SK-MEL-5 (cell line): ENCODE measurements at regions not wholly inside any gene's neighbourhood (a gene's known extent, or its start where the extent isn't known, plus 50 kb on each side); places are given as distances from the start of the nearest gene placed in this dataset.
"Not testable (repeated sequence)": the region's sequence is repeated elsewhere in the genome, so short reads cannot be mapped to it uniquely, and the experiment has no call there.

ENCODE experiments used
- DNase-seq: peaks from one replicate; pipeline ENCODE4 v3.0.0-alpha.2; 2016; ENCODE audit warnings: low read depth, low spot score
- in situ Hi-C: cut with HindIII; loops from 2 replicates; pipeline ENCODE4 v1.10.0; 2016; ENCODE audit warnings: low sequenced_read_pairs, high pct_unique_total_duplicates, low pct_unique_long_range_greater_than_20kb

DNA sequence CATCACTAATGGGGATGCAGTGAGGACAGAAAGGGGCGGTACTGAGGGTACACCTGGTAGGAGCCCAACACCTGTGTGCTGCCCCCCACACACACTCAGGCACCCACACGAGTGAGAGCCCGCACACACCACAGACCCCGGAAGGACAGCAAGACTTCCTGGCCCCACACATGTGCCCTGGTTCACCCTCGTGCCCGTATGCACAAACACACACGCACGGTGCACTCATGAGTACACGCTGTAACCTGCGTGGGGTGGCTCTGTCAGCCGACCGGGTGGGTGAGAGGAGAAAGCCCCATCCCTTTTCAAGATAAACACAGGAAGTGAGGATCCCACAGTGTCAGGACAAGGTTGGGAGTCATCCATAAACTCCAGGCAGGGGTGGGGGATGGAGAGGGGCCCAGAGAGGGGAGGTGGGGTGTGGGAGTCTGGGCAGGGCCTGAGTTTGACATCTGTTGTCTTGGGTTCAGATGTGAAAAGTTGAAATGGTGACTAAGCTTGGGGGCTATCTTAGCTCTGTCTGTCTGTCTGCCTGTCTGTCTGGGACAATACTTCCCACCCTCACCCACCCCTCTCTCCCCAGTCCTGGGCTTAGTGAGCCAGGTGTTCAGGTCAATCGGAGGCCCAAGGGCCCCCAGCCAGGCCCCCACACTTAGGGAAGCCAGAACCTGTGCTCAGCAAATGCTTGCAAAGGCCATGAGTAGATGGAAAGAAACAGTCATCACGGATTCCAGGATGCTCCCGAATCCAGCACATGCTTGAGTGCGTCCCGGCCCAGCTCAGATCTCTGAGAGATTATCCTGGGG lies 119.8 kb upstream of the ZBTB40 start:
- in situ Hi-C loops: no loop called here
- no peak for DNase-seq

GRCh38 chr1:22332424-22332717 lies 119.3 kb upstream of the ZBTB40 start:
- in situ Hi-C loops: no loop called here

GRCh38 chr1:22332795-22333499 lies 118.7 kb upstream of the ZBTB40 start:
- in situ Hi-C loops: no loop called here
- no peak for DNase-seq

More at GRCh38 chr1:22332424-22332717, 119.3 kb upstream of the ZBTB40 start:
- DNase-seq: no peak

DNA sequence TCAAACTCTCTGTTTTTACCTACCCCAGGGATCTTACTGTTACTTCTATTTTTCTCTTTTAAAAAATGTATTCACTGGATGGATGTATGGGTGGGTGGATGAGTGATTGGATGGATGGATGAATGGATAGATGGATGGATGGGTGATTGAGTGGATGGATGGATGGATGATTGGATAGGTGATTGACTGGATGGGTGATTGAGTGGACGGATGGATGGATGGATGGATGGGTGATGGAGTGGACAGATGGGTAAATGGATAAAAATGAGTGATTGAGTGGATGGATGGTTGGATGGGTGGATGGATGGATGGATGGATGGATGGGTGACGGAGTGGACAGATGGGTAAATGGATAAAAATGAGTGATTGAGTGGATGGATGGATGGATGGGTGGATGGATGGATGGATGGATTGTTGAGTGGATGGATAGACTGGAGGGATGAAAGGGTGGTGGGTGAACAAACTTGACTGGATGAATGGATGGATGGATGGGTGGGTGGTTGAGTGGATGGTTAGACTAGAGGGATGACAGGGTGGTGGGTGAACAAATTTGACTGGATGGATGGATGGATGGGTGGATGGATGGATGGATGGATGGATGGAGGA lies 118.0 kb upstream of the ZBTB40 start:
- DNase-seq: no peak
- in situ Hi-C loops: no loop called here

DNA sequence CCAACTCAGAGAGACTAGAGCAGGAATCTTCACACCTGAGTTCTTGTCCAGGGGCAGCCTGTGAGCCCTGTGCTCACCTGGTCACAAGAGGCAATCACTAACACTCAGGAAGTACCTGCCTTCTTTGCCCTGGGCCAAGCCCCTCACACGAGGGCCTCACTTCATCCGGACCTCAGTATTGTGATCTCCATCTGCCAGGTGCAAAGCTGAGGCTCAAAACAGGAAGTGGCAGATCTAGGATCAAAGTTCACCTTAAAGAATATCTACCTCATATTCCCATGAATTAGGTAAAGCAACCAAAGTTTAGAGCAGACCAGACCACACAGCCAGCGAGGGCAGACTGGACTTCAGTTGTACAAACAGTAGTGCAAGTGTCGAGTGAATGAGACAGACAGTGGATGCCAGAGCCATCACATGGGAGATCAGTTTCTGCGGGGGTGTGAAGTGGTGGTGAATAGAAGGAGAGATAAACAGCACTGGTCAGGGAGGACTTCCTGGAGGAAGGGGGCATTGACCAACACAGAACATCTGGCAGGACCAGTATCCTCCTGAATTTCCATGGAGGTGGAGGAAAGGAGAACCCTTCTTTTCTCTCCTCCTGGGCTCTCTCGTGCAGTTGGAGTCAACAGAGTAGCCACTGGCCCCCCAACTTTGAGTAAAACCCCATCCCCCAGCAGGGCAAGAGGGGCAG lies 116.6 kb upstream of the ZBTB40 start:
- in situ Hi-C loops: no loop called here
- DNase-seq: no peak

- DNase-seq, in situ Hi-C loops: not testable (repeated sequence)
Observed at GRCh38 chr1:22336274-22336673, 115.4 kb upstream of the ZBTB40 start.

DNA sequence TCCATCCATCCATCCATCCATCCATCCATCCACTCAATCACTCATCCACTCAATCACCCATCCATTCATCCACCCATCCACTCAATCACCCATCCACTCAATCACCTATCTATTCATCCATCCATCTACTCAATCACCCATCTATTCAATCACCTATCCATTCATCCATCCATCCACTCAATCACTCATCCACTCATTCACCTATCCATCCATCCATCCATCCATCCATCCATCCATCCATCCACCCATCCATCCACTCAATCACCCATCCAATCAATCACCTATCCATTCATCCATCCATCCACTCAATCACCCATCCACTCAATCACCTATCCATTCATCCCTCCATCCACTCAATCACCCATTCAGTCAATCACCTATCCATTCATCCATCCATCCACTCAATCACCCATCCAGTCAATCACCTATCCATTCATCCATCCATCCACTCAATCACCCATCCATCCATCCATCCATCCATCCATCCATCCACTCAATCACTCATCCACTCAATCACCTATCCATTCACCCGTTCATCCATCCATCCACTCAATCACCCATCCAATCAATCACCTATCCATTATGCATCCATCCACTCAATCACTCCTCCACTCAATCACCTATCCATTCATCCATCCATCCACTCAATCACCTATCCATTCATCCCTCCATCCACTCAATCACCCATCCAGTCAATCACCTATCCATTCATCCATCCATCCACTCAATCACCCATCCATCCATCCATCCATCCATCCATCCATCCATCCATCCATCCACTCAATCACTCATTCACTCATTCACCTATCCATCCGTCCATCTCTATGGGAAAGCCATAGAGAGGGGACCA lies 114.7 kb upstream of the ZBTB40 start:
- not testable (repeated sequence) for DNase-seq

GRCh38 chr1:22338071-22338765 lies 113.4 kb upstream of the ZBTB40 start:
- in situ Hi-C loops: no loop called here
- DNase-seq: no peak

More for the DNA sequence above, 114.7 kb upstream of the ZBTB40 start:
- in situ Hi-C loops: not testable (repeated sequence)

GRCh38 chr1:22339237-22339636 lies 112.4 kb upstream of the ZBTB40 start:
- in situ Hi-C loops: no loop called here
- DNase-seq: no peak

- in situ Hi-C loops: no loop called here
- DNase-seq: no peak
Observed at GRCh38 chr1:22340066-22340465, 111.6 kb upstream of the ZBTB40 start.

GRCh38 chr1:22340873-22341272 lies 110.8 kb upstream of the ZBTB40 start:
- in situ Hi-C loops: no loop called here
- DNase-seq: no peak

DNA sequence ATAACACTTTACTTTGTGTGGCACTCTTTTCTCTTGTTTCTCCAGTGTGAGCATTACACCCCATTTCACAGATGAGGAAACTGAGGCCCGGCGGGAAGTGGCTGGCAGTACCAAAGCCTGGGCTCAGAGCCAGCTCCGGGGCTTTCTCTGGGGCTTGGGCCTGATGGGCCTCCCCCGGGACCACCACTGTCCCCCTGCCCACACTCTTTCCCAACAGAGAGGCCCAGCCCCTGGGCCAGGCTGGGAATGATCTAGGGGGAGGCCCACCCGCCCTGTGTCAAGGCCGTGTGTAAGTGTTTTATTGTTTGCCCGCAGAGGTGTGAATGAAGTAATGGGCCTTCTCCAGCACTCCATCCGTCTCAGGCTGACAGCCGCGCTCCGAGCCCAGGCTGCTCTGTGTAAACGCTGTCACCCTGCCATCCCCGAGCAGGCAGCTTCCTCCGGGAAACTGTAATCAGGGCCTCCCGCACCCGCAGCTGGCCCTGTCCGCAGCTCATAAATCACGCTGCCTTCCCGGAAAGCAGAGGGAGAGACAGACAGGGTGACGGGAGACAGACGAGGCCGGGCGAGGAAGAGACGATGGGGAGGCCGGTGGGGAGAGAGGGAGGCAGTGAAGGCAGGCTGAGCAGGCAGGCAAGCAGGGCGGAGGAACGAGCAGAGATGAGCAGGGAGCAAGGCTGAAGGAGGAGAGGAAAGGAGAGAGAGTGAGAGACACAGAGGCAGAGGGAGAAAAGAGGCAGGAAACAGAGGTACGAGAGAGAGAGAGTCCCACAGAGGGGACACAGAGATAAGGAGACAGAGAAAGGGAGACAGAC lies 109.7 kb upstream of the ZBTB40 start:
- in situ Hi-C loops: no loop called here
- DNase-seq: no peak

GRCh38 chr1:22342734-22343191 lies 108.9 kb upstream of the ZBTB40 start:
- no peak for DNase-seq
- in situ Hi-C loops: no loop called here

DNA sequence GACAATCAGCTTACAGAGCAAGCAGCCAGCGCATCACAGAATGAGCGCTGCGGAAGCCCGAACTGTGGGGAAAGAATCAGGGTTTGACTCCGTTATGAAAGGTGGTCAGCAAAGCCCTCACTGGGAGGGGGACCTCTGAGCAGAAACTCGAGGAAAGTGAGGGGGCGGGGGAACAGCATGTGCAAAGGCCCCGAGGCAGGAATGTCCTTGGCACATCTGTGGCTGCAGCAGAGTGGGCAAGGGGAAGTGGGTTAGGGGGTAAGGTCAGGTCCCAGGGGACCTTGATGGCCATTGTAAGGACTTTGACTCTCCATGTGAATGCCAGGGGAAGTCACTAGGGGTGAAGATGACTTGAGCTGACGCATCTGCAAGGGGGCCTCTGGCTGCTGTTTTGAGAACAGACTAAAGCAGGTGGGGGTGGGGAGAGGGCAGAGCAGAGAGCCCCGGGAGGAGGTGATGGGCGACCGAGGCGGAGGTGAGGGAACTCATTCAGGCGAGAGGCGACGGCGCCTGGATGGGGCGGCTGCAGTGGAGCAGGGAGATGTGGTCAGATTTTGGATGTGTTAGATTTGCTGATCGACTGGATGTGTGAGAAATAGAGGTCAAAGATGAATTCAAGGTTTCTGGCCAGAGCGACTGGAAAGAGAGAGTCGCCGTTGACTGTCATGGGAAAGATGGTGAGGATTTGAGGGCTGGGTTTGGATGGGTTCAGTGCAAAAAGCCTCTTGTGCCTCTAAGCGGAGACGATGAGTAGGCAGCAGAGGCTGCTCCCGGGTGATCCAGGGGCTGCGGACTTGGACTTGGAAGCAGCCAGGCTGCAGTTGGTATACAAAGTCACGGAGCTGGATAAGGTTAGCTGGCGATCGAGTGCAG lies 108.0 kb upstream of the ZBTB40 start:
- no peak for DNase-seq

GRCh38 chr1:22344329-22344630 lies 107.4 kb upstream of the ZBTB40 start:
- in situ Hi-C loops: no loop called here
- DNase-seq: no peak

More for the DNA sequence above, 108.0 kb upstream of the ZBTB40 start:
- in situ Hi-C loops: no loop called here
